H1 (cell line): ENCODE measurements at regions not wholly inside any gene's neighbourhood (a gene's known extent, or its start where the extent isn't known, plus 50 kb on each side); places are given as distances from the start of the nearest gene placed in this dataset.

Source experiments
- ATF3 ChIP-seq: IDR thresholded peaks from 2 replicates; pipeline ENCODE4 v1.6.1; 2011; ENCODE audit warnings: low read depth, mild to moderate bottlenecking, low read length; ENCODE audit not compliant: insufficient read depth
- CTCF ChIP-seq, 3 experiments: IDR thresholded peaks; 1 replicate in 2 of 3; 2 replicates in 1 of 3; pipeline versions ENCODE4 v1.5.1 to v1.6.1; 2011; ENCODE audit warnings: low read length in 3 of 3, mild to moderate bottlenecking in 3 of 3, inconsistent platforms in 2 of 3, low read depth in 1 of 3, moderate library complexity in 1 of 3; ENCODE audit not compliant: insufficient read depth in 1 of 3; ENCODE audit errors: control extremely low read depth in 1 of 3
- EZH2 ChIP-seq: fragments of 200-600 bp; sonication (generic); IDR thresholded peaks from 2 replicates; pipeline ENCODE4 v1.7.1; 2012; ENCODE audit warnings: low read depth, mild to moderate bottlenecking, moderate library complexity, low read length, inconsistent platforms; ENCODE audit not compliant: severe bottlenecking
- MAFK ChIP-seq: IDR thresholded peaks from 2 replicates; pipeline ENCODE4 v1.6.1; 2012; ENCODE audit warnings: low read depth, mild to moderate bottlenecking, improper control_type of control experiment, low read length
- NRF1 ChIP-seq: IDR thresholded peaks from 2 replicates; pipeline ENCODE4 v1.6.1; 2011; ENCODE audit warnings: mild to moderate bottlenecking, low read depth, low read length, improper control_type of control experiment
- POLR2A ChIP-seq, 2 experiments: IDR thresholded peaks; 1 replicate in 1 of 2; 2 replicates in 1 of 2; pipeline ENCODE4 v1.6.1; 2011; ENCODE audit warnings: low read depth in 2 of 2, low read length in 2 of 2, mild to moderate bottlenecking in 2 of 2; ENCODE audit errors: control extremely low read depth in 1 of 2
- POLR2AphosphoS5 ChIP-seq: IDR thresholded peaks from 2 replicates; pipeline ENCODE4 v1.6.1; 2011; ENCODE audit warnings: low read depth, low read length
- SAP30 ChIP-seq: fragments of 300-600 bp; sonication (generic); IDR thresholded peaks from 2 replicates; pipeline ENCODE4 v1.7.1; 2012; ENCODE audit warnings: low read length, moderate library complexity, mild to moderate bottlenecking, inconsistent platforms; ENCODE audit not compliant: insufficient read depth, insufficient replicate concordance
- SIRT6 ChIP-seq: IDR thresholded peaks from one replicate; pipeline ENCODE4 v1.7.1; 2012; ENCODE audit warnings: low read length, inconsistent platforms
- SP1 ChIP-seq: IDR thresholded peaks from 2 replicates; pipeline ENCODE4 v1.6.1; 2011; ENCODE audit warnings: low read depth, low read length
- SRF ChIP-seq: IDR thresholded peaks from 2 replicates; pipeline ENCODE4 v1.6.1; 2011; ENCODE audit warnings: mild to moderate bottlenecking, low read depth, low read length, moderate library complexity
- TAF1 ChIP-seq: IDR thresholded peaks from 2 replicates; pipeline ENCODE4 v1.6.1; 2011; ENCODE audit warnings: mild to moderate bottlenecking, low read depth, low read length
- YY1 ChIP-seq: IDR thresholded peaks from 2 replicates; pipeline ENCODE4 v1.6.1; 2011; ENCODE audit warnings: low read depth, mild to moderate bottlenecking, low read length

- TF ChIP-seq CTCF (IDR thresholded peaks at IDR 0.05; ENCODE audit: control extremely low read depth in 1 of 3, insufficient read depth in 1 of 3, low read depth in 1 of 3, low read length in 3 of 3) (no peak), POLR2A (IDR thresholded peaks at IDR 0.05; ENCODE audit: control extremely low read depth in 1 of 2, low read depth in 2 of 2, low read length in 2 of 2) (no peak), SRF (no peak), SP1 (no peak), EZH2 (no peak), NRF1 (no peak), ATF3 (no peak), POLR2AphosphoS5 (no peak), TAF1 (no peak), YY1 (no peak), SIRT6 (no peak), MAFK (no peak), SAP30 (no peak)
Observed at GRCh38 chr4:181656748-181657147, 586.5 kb upstream of the TENM3 start.
